ENCODE measurements at regions not wholly inside any gene's neighbourhood (a gene's known extent, or its start where the extent isn't known, plus 50 kb on each side); places are given as distances from the start of the nearest gene placed in this dataset.

DNA sequence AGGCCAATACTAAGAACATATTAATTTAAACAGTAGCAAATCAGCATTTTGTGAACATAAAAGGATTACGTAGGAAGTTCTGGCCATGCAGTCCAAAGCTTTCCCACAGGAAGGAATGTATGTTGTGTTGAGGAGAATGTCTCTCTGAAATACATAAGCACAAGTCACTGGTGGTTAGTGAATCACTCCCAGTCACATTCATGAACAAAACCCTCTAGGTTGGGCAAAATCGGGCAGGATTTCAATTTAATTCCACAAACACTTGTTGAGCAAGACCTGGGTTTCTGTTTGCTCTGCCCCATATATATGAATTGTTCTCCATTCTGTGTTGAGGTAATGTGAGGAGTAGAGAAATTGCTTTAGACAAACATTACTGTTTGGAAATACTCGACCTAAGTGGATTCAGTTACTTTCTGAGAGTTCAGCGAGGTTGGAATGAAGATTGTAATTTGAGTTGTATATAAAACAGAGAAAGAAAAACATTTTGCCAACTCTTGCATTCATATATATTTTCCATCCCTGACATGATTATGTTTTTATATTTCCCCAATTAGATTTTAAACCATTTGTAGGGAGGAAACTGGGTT lies 127.6 kb upstream of the RPS23 start:
- ATAC-seq (no peak), DNase-seq (no peak)
- H3K27me3 ChIP-seq (ENCODE audit: insufficient read depth in 3 of 3, low read length in 2 of 3) = no peaks in the 10 kb centered on the region
- no peaks in the 10 kb centered on the region for H3K36me3 ChIP-seq (ENCODE audit: insufficient read depth in 1 of 2, low read depth in 1 of 2)
- H3K4me1 ChIP-seq = no peaks in the 10 kb centered on the region
- H3K4me3 ChIP-seq = no peak overlapping the region
- H3K27ac ChIP-seq = no peak overlapping the region
- WGBS, 3 donors = 73 to 78% (median 75%) methylated on average over 4 of the region's 4 CpGs
- no peak for TF ChIP-seq CTCF (IDR thresholded peaks at IDR 0.05)
- H3K9me3 ChIP-seq = peaks cover 12% of the 10 kb centered on the region
- intact Hi-C loops (cut with DNase I) = no loop called here

DNA sequence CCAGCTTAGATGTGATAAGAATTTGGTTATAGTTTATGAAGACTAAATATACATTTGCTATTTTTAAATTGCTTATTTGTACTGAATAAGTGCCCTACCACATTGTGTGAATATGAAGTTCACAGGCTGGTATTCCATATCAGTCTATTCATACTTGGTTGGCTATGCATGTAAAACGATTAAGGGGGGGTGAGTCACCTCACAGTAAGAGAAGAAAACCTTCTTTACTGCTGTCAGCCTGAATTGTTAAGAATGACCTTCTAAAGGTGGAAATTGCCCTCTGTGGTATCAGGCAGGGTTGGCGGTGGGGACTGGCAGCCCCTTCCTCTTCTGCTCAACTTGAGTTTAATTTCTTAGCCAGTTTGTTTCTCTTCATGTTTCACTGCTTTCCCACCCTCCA lies 127.0 kb upstream of the RPS23 start:
- H3K9me3 ChIP-seq = peaks cover 12% of the 10 kb centered on the region
- WGBS, 3 donors = 39 to 74% (median 58%) methylated on average over 2 of the region's 2 CpGs
- no peak for TF ChIP-seq CTCF (IDR thresholded peaks at IDR 0.05)
- no peaks in the 10 kb centered on the region for H3K36me3 ChIP-seq (ENCODE audit: insufficient read depth in 1 of 2, low read depth in 1 of 2)
- no peak for ATAC-seq
- H3K4me1 ChIP-seq = no peaks in the 10 kb centered on the region
- no peak overlapping the region for H3K27ac ChIP-seq
- no peak for DNase-seq
- intact Hi-C loops (cut with DNase I) = no loop called here
- no peaks in the 10 kb centered on the region for H3K27me3 ChIP-seq (ENCODE audit: insufficient read depth in 3 of 3, low read length in 2 of 3)
- no peak overlapping the region for H3K4me3 ChIP-seq

DNA sequence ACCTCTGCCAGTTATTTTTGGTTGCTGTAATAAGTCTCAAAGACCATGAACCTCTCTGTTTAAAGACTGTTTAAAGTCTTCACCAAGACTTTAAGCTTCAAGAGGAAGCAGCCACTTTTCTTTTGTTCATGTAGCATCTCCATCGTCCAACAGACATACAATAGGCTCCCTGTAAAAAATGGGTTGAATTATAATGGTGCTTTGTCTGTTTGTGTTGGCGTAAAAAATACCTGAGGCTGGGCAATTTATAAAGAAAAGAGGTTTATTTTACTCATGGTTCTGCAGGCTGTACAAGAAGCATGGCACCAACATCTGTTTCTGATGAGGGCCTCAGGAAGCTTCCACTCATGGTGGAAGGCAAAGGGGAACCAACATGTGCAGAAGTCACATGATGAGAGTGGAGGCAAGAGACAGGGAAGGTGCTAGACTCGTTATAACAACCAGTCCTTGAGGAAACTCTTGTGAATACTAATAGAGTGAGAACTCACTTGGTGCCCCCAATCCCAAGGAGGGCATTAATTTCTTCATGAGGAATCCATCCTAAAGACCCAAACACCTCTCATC lies 126.3 kb upstream of the RPS23 start:
- WGBS, 3 donors = 72 to 95% (median 88%) methylated on average over 3 of the region's 3 CpGs
- no peak for TF ChIP-seq CTCF (IDR thresholded peaks at IDR 0.05)
- intact Hi-C loops (cut with DNase I) = no loop called here
- Histone ChIP-seq H3K27ac (no peak overlapping the region), H3K9me3 (peaks cover 12% of the 10 kb centered on the region), H3K27me3 (ENCODE audit: insufficient read depth in 3 of 3, low read length in 2 of 3) (no peaks in the 10 kb centered on the region), H3K4me3 (no peak overlapping the region), H3K36me3 (ENCODE audit: insufficient read depth in 1 of 2, low read depth in 1 of 2) (no peaks in the 10 kb centered on the region), H3K4me1 (no peaks in the 10 kb centered on the region)
- no peak for DNase-seq
- no peak for ATAC-seq

DNA sequence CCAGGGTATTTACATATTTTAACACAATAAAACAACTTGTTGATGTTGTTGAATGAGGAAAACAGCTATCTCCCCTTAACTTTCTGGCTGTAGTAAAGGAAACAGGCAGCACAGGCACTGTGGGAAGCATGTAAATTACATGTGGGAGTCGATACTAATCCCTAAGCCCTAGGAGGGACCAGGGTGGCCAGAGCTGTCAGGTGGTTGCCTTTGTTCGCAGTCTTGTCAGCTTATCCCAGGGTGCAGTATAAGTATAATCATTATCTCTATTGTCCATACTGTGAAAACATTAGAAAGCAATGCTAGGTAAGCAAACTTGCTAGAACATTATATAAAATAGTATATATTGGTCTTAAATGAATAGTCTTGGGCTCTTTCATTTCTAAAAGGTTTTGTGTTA lies 125.6 kb upstream of the RPS23 start:
- H3K4me3 ChIP-seq = no peak overlapping the region
- intact Hi-C loops (cut with DNase I) = no loop called here
- H3K9me3 ChIP-seq = peaks cover 12% of the 10 kb centered on the region
- DNase-seq = no peak
- no peaks in the 10 kb centered on the region for H3K4me1 ChIP-seq
- 77 to 83% (median 80%) methylated on average over 2 of the region's 2 CpGs for WGBS, 3 donors
- H3K27ac ChIP-seq = no peak overlapping the region
- no peaks in the 10 kb centered on the region for H3K36me3 ChIP-seq (ENCODE audit: insufficient read depth in 1 of 2, low read depth in 1 of 2)
- ATAC-seq = no peak
- H3K27me3 ChIP-seq (ENCODE audit: insufficient read depth in 3 of 3, low read length in 2 of 3) = no peaks in the 10 kb centered on the region
- TF ChIP-seq CTCF (IDR thresholded peaks at IDR 0.05) = no peak

DNA sequence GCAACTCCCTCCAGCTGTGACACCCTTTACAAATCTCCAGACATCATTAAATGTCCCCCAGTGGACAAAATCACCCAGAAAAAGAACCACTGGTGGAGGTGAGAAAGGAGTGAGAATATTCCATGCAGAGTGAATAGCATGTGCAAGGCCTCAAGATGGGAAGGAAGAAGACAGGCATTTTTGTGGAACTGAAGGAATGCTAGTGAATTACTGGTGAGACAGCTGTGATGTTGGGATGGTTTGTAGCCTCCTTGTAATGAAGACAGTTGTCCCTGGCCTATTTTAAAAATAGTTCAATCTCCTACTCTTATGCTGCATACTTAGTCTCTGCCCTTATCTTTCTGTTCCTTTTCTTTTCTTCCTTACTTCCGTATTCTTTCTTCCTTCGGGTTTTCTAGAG lies 124.9 kb upstream of the RPS23 start:
- TF ChIP-seq CTCF (IDR thresholded peaks at IDR 0.05) = no peak

More for the DNA sequence above, 124.9 kb upstream of the RPS23 start:
- no peak overlapping the region for H3K27ac ChIP-seq
- 94 to 95% (median 94%) methylated on average over 2 of the region's 2 CpGs for WGBS, 3 donors
- no peaks in the 10 kb centered on the region for H3K27me3 ChIP-seq (ENCODE audit: insufficient read depth in 3 of 3, low read length in 2 of 3)
- no peaks in the 10 kb centered on the region for H3K36me3 ChIP-seq (ENCODE audit: insufficient read depth in 1 of 2, low read depth in 1 of 2)
- no peak overlapping the region for H3K4me3 ChIP-seq
- DNase-seq (no peak), ATAC-seq (no peak)
- no peaks in the 10 kb centered on the region for H3K4me1 ChIP-seq
- intact Hi-C loops (cut with DNase I) = no loop called here
- peaks cover 12% of the 10 kb centered on the region for H3K9me3 ChIP-seq

Measured in psoas muscle (tissue), 7 donors.